HUES64 (cell line): ENCODE measurements at regions not wholly inside any gene's neighbourhood (a gene's known extent, or its start where the extent isn't known, plus 50 kb on each side); places are given as distances from the start of the nearest gene placed in this dataset.

Experiments used
- H3K27ac ChIP-seq: 2 replicates; pipeline ENCODE4 v1.7.0; 2013; ENCODE audit warnings: low read depth, low read length, inconsistent platforms
- H3K27me3 ChIP-seq: 2 replicates; pipeline ENCODE4 v1.6.1; 2013; ENCODE audit warnings: mild to moderate bottlenecking, low read length; ENCODE audit not compliant: insufficient read depth
- H3K36me3 ChIP-seq: 2 replicates; pipeline ENCODE4 v1.6.1; 2013; ENCODE audit warnings: mild to moderate bottlenecking, low read length; ENCODE audit not compliant: insufficient read depth
- H3K4me1 ChIP-seq: 2 replicates; pipeline ENCODE4 v1.6.1; 2013; ENCODE audit warnings: mild to moderate bottlenecking, low read length, moderate library complexity; ENCODE audit not compliant: insufficient read depth
- H3K4me3 ChIP-seq: 2 replicates; pipeline ENCODE4 v1.5.1; 2013; ENCODE audit warnings: mild to moderate bottlenecking, low read length, moderate library complexity
- H3K9ac ChIP-seq: 2 replicates; pipeline ENCODE4 v1.6.1; 2013; ENCODE audit warnings: mild to moderate bottlenecking, low read depth, low read length
- H3K9me3 ChIP-seq: 2 replicates; pipeline ENCODE4 v1.6.1; 2013; ENCODE audit warnings: low read depth, low read length; ENCODE audit not compliant: insufficient read depth
- WGBS: fragments of 150-250, 120-280 bp; methylation state at CpG from one replicate; pipeline ENCODE4 v1.1.7; 2013; ENCODE audit warnings: missing lambda C conversion rate; 5-methylcytosine and 5-hydroxymethylcytosine counted together

- no peak overlapping the region for H3K9ac ChIP-seq
- no peak overlapping the region for H3K4me3 ChIP-seq
- no peaks in the 10 kb centered on the region for H3K9me3 ChIP-seq
- peaks cover 8% of the 10 kb centered on the region for H3K4me1 ChIP-seq
- 96% methylated on average over 7 of the region's 7 CpGs for WGBS
- no peaks in the 10 kb centered on the region for H3K36me3 ChIP-seq
- H3K27ac ChIP-seq: no peak overlapping the region
- no peaks in the 10 kb centered on the region for H3K27me3 ChIP-seq
These were observed 54.0 kb upstream of the SPATA31D4 start for GRCh38 chr9:81874250-81874649.

GRCh38 chr9:81874931-81875330, 53.3 kb upstream of the SPATA31D4 start:
- H3K27me3 ChIP-seq: no peaks in the 10 kb centered on the region
- H3K4me3 ChIP-seq: no peak overlapping the region
- H3K9ac ChIP-seq: no peak overlapping the region
- 86% methylated on average over 4 of the region's 4 CpGs for WGBS
- peaks cover 8% of the 10 kb centered on the region for H3K4me1 ChIP-seq
- no peaks in the 10 kb centered on the region for H3K9me3 ChIP-seq
- no peaks in the 10 kb centered on the region for H3K36me3 ChIP-seq
- no peak overlapping the region for H3K27ac ChIP-seq

- WGBS: 95% methylated on average over 9 of the region's 9 CpGs
- H3K27ac ChIP-seq: no peak overlapping the region
These were observed 51.2 kb upstream of the SPATA31D4 start for GRCh38 chr9:81877047-81877446.

More at GRCh38 chr9:81877047-81877446, 51.2 kb upstream of the SPATA31D4 start:
- Histone ChIP-seq H3K27me3 (no peaks in the 10 kb centered on the region), H3K4me1 (no peaks in the 10 kb centered on the region), H3K9ac (no peak overlapping the region), H3K9me3 (no peaks in the 10 kb centered on the region), H3K36me3 (no peaks in the 10 kb centered on the region), H3K4me3 (no peak overlapping the region)
